LNCaP clone FGC (cell line): ENCODE measurements at regions not wholly inside any gene's neighbourhood (a gene's known extent, or its start where the extent isn't known, plus 50 kb on each side); places are given as distances from the start of the nearest gene placed in this dataset.

Source experiments
- DNase-seq: peaks from one replicate; pipeline ENCODE4 v3.0.0-alpha.2; 2011; ENCODE audit warnings: low read depth
- H3K4me3 ChIP-seq: 2 replicates; pipeline ENCODE4 v1.5.1; 2011; ENCODE audit warnings: mild to moderate bottlenecking, low read depth, low read length, control low read depth
- TF ChIP-seq, protein P1 (sequence below): IDR thresholded peaks from 2 replicates; pipeline ENCODE4 v1.5.1; 2012; ENCODE audit warnings: mild to moderate bottlenecking; ENCODE audit not compliant: control insufficient read depth, insufficient read depth; ENCODE audit errors: extremely low read depth

DNA sequence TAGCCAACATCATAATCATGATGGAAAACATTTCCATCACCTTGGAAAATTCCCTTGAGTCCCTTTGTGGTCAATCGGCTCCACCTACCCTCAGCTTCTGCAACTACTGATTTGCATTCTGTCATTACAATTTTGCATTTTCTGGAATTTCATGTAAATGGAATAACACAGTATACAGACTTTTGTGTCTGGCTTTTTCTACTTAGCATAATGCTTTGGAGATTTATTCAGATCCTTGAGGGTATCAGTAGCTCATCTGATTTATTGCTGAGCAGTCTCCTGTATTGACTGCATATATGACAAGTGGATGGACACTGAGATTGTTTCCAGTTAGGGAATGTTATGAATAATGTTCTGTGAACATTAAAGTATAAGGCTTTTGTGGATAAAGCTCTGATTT lies 358.3 kb downstream of the USP25 start:
- TF ChIP-seq, protein P1, sequence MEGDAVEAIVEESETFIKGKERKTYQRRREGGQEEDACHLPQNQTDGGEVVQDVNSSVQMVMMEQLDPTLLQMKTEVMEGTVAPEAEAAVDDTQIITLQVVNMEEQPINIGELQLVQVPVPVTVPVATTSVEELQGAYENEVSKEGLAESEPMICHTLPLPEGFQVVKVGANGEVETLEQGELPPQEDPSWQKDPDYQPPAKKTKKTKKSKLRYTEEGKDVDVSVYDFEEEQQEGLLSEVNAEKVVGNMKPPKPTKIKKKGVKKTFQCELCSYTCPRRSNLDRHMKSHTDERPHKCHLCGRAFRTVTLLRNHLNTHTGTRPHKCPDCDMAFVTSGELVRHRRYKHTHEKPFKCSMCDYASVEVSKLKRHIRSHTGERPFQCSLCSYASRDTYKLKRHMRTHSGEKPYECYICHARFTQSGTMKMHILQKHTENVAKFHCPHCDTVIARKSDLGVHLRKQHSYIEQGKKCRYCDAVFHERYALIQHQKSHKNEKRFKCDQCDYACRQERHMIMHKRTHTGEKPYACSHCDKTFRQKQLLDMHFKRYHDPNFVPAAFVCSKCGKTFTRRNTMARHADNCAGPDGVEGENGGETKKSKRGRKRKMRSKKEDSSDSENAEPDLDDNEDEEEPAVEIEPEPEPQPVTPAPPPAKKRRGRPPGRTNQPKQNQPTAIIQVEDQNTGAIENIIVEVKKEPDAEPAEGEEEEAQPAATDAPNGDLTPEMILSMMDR, result no peak
- no peak overlapping the region for H3K4me3 ChIP-seq
- no peak for DNase-seq

DNA sequence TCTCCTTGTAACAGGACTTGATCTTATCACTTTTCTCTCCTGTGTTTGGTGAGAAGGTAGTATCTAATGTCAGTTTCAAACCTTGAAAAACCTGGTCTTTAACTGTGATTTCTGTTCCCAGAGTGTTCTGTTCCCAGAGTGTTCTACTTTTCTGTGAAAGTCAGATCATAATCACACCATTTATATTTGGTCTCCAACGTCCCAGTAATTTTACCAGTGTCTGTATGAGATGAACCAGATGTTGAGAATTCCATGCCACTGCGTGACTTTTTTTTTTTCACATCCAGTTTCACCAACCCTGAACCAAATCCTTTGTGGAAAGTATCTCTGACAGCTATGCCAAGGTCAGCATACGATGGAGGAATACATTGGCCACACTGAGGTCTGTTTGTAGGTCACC lies 365.2 kb downstream of the USP25 start:
- TF ChIP-seq, protein P1, result no peak
- no peak overlapping the region for H3K4me3 ChIP-seq
- no peak for DNase-seq

DNA sequence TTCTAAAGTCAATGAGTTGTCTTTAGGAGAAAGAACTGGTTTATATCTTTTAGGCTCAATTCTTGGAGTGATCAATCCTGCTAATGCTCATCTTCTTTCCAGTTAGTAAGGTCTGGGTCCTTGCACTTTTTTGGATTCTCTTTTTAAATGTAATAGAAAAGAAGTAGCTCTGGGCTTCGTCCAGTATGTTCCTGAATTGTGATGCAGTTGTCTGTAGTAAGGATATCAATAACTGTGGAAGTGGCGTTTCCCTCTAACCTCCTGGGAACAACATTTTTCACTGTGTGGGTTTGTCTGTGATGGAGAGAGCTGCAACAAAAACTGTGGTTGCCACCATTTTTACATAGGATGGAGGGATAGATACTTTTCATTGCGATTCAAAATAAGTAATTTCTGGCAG lies 367.2 kb downstream of the USP25 start:
- TF ChIP-seq, protein P1, result no peak
- DNase-seq, result no peak
- no peak overlapping the region for H3K4me3 ChIP-seq

DNA sequence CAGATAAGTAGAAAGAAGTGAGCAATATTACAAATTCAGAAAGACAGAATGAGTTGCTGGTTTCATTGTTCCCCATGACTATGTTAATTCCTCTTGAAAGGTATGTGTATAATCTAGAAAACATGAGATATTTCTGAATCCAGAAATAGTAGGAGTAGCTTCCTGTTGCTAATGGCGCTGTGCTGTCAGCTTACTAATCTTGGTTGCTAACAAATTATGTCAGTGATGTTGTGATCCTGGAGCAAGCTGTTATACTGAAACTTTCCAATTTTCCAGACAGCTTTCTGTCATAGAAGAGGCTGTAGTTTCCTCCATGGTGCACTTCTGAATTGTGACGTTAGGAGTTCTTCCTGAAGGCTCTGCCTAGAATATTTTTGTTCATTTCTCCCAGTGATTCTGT lies 372.3 kb downstream of the USP25 start:
- no peak for DNase-seq
- no peak overlapping the region for H3K4me3 ChIP-seq
- TF ChIP-seq, protein P1, result no peak

DNA sequence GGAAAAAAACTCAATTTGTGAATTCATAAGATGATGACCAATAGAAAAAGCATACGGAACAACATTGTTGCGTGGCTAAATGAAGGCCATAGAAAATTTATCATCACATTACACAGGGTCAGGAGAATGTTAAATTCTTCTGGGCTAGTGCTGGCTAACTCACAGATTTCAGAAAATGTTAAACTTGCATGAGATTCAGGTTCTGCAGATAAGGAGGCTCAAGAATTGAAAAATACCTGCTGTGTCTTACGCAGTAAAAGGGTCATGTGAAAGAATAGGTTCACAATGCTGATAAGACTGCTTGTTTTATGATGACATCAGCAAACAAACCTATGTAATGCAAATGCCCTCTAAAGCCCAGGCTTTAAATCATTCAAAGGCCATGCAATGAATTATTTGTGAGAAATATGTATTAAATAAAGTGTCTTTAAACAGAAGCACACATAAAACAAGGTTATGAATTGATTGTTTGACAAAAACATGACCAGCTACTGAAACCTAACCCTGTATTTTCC lies 378.8 kb downstream of the USP25 start:
- DNase-seq, result no peak
- H3K4me3 ChIP-seq, result no peak overlapping the region
- TF ChIP-seq, protein P1, result no peak

DNA sequence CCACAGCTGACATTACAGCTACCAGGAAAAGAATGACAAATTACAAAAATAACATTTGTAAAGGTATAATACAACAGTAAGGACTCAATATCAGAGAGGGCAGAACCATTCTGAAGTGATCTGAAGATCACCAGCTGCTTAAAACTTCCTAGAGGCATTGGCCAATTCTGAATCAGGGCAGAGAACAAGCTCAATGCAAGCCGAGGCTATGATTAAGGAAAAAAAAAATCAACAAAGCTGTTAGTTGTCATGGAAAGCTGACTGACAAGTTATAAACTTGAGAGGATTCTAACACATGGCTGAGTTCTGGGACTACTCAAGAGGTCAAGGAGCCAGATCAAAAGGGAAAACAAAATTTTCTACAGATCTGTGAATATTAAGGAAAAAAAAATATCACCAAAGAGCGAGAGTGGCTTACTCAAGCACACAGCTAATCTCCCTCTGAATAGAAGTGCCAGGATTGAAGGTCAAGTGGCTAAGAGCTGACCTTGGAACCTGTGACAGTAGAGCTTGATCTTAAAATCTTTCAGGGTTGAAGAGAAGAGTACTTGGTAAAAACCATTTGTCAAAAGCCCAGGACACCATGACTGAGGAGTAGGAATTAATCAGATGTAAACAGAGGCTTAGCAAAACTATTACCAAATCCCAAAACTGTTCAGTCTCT lies 383.4 kb downstream of the USP25 start:
- TF ChIP-seq, protein P1, result no peak
- no peak overlapping the region for H3K4me3 ChIP-seq
- DNase-seq, result no peak

DNA sequence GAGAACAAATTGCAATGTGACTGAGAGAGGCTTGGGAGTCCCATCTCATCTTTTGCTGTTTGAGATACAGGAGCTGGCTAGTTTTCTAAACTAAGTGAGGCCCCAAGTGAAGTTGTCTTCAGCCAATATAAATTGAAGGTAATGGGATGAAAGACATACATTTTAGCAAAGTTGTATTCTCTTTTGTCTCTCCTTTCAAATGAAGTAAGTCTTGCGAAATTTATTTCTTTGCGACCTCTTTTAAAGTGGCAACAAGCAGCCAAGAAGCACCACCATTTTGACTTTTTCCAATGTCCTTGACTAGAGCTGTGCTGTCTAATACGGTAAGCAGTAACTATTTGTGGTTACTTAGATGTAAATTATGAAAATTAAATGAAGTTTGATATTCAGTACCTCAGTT lies 385.7 kb downstream of the USP25 start:
- TF ChIP-seq, protein P1, result no peak
- no peak overlapping the region for H3K4me3 ChIP-seq
- DNase-seq, result no peak
